ENCODE measurements at regions not wholly inside any gene's neighbourhood (a gene's known extent, or its start where the extent isn't known, plus 50 kb on each side); places are given as distances from the start of the nearest gene placed in this dataset.
"Not testable (repeated sequence)": the region's sequence is repeated elsewhere in the genome, so short reads cannot be mapped to it uniquely, and the experiment has no call there.

GRCh38 chr18:78425019-78425412 is 554.6 kb upstream of the SALL3 start:
- Histone ChIP-seq H3K4me3 (ENCODE audit: low read depth in 1 of 2, low read length in 2 of 2) (no peak overlapping the region), H3K27ac (ENCODE audit: low read depth in 2 of 2, low read length in 1 of 2) (no peak overlapping the region), H3K27me3 (ENCODE audit: control insufficient read depth in 1 of 2, insufficient read depth in 2 of 2, low read length in 2 of 2) (no peaks in the 10 kb centered on the region), H3K36me3 (ENCODE audit: control insufficient read depth in 2 of 2, insufficient read depth in 2 of 2, low read length in 1 of 2) (no peaks in the 10 kb centered on the region), H3K9me3 (ENCODE audit: control insufficient read depth in 2 of 2, insufficient read depth in 1 of 2, low read depth in 1 of 2, low read length in 1 of 2) (peaks cover 0 to 2% of the 10 kb centered on the region in 2 donors), H3K4me1 (ENCODE audit: control insufficient read depth in 2 of 2, insufficient read depth in 2 of 2, low read length in 1 of 2) (peaks cover 0 to 3% of the 10 kb centered on the region in 2 donors)
- 70 to 80% methylated on average over 2 of the region's 2 CpGs for WGBS, 2 donors

GRCh38 chr18:78427081-78427480 is 552.5 kb upstream of the SALL3 start:
- 94 to 95% methylated on average over 12 of the region's 12 CpGs for WGBS, 2 donors

GRCh38 chr18:78429127-78430108 is 550.2 kb upstream of the SALL3 start:
- Histone ChIP-seq H3K27ac (ENCODE audit: low read depth in 2 of 2, low read length in 1 of 2) (no peak overlapping the region), H3K4me3 (ENCODE audit: low read depth in 1 of 2, low read length in 2 of 2) (no peak overlapping the region), H3K9me3 (ENCODE audit: control insufficient read depth in 2 of 2, insufficient read depth in 1 of 2, low read depth in 1 of 2, low read length in 1 of 2) (no peaks in the 10 kb centered on the region), H3K27me3 (ENCODE audit: control insufficient read depth in 1 of 2, insufficient read depth in 2 of 2, low read length in 2 of 2) (no peaks in the 10 kb centered on the region), H3K4me1 (ENCODE audit: control insufficient read depth in 2 of 2, insufficient read depth in 2 of 2, low read length in 1 of 2) (peaks cover 0 to 3% of the 10 kb centered on the region in 2 donors), H3K36me3 (ENCODE audit: control insufficient read depth in 2 of 2, insufficient read depth in 2 of 2, low read length in 1 of 2) (no peaks in the 10 kb centered on the region)
- 94% methylated on average over 46 to 54 of the region's 54 CpGs for WGBS, 2 donors

More at GRCh38 chr18:78427081-78427480, 552.5 kb upstream of the SALL3 start:
- Histone ChIP-seq H3K27ac (ENCODE audit: low read depth in 2 of 2, low read length in 1 of 2) (no peak overlapping the region), H3K4me3 (ENCODE audit: low read depth in 1 of 2, low read length in 2 of 2) (no peak overlapping the region), H3K36me3 (ENCODE audit: control insufficient read depth in 2 of 2, insufficient read depth in 2 of 2, low read length in 1 of 2) (no peaks in the 10 kb centered on the region), H3K9me3 (ENCODE audit: control insufficient read depth in 2 of 2, insufficient read depth in 1 of 2, low read depth in 1 of 2, low read length in 1 of 2) (no peaks in the 10 kb centered on the region), H3K4me1 (ENCODE audit: control insufficient read depth in 2 of 2, insufficient read depth in 2 of 2, low read length in 1 of 2) (peaks cover 0 to 3% of the 10 kb centered on the region in 2 donors), H3K27me3 (ENCODE audit: control insufficient read depth in 1 of 2, insufficient read depth in 2 of 2, low read length in 2 of 2) (no peaks in the 10 kb centered on the region)

GRCh38 chr18:78430131-78430758 is 549.4 kb upstream of the SALL3 start:
- WGBS, 2 donors = 92 to 94% methylated on average over 28 of the region's 28 CpGs
- no peaks in the 10 kb centered on the region for H3K36me3 ChIP-seq (ENCODE audit: control insufficient read depth in 2 of 2, insufficient read depth in 2 of 2, low read length in 1 of 2)
- no peak overlapping the region for H3K27ac ChIP-seq (ENCODE audit: low read depth in 2 of 2, low read length in 1 of 2)
- no peak overlapping the region for H3K4me3 ChIP-seq (ENCODE audit: low read depth in 1 of 2, low read length in 2 of 2)
- H3K4me1 ChIP-seq (ENCODE audit: control insufficient read depth in 2 of 2, insufficient read depth in 2 of 2, low read length in 1 of 2) = peaks cover 0 to 3% of the 10 kb centered on the region in 2 donors
- H3K9me3 ChIP-seq (ENCODE audit: control insufficient read depth in 2 of 2, insufficient read depth in 1 of 2, low read depth in 1 of 2, low read length in 1 of 2) = no peaks in the 10 kb centered on the region
- no peaks in the 10 kb centered on the region for H3K27me3 ChIP-seq (ENCODE audit: control insufficient read depth in 1 of 2, insufficient read depth in 2 of 2, low read length in 2 of 2)

- no peaks in the 10 kb centered on the region for H3K36me3 ChIP-seq (ENCODE audit: control insufficient read depth in 2 of 2, insufficient read depth in 2 of 2, low read length in 1 of 2)
These were observed 548.0 kb upstream of the SALL3 start for GRCh38 chr18:78431606-78432005.

GRCh38 chr18:78433562-78433961 is 546.1 kb upstream of the SALL3 start:
- H3K27me3 ChIP-seq (ENCODE audit: control insufficient read depth in 1 of 2, insufficient read depth in 2 of 2, low read length in 2 of 2) = no peaks in the 10 kb centered on the region
- WGBS, 2 donors = 79 to 87% methylated on average over 9 of the region's 9 CpGs
- H3K27ac ChIP-seq (ENCODE audit: low read depth in 2 of 2, low read length in 1 of 2) = no peak overlapping the region
- H3K4me3 ChIP-seq (ENCODE audit: low read depth in 1 of 2, low read length in 2 of 2) = no peak overlapping the region
- peaks cover 0 to 3% of the 10 kb centered on the region in 2 donors for H3K9me3 ChIP-seq (ENCODE audit: control insufficient read depth in 2 of 2, insufficient read depth in 1 of 2, low read depth in 1 of 2, low read length in 1 of 2)
- H3K4me1 ChIP-seq (ENCODE audit: control insufficient read depth in 2 of 2, insufficient read depth in 2 of 2, low read length in 1 of 2) = no peaks in the 10 kb centered on the region
- H3K36me3 ChIP-seq (ENCODE audit: control insufficient read depth in 2 of 2, insufficient read depth in 2 of 2, low read length in 1 of 2) = no peaks in the 10 kb centered on the region

More at GRCh38 chr18:78431606-78432005, 548.0 kb upstream of the SALL3 start:
- H3K27me3 ChIP-seq (ENCODE audit: control insufficient read depth in 1 of 2, insufficient read depth in 2 of 2, low read length in 2 of 2) = no peaks in the 10 kb centered on the region
- WGBS, 2 donors = 78 to 79% methylated on average over 13 of the region's 13 CpGs
- H3K9me3 ChIP-seq (ENCODE audit: control insufficient read depth in 2 of 2, insufficient read depth in 1 of 2, low read depth in 1 of 2, low read length in 1 of 2) = no peaks in the 10 kb centered on the region
- no peak overlapping the region for H3K27ac ChIP-seq (ENCODE audit: low read depth in 2 of 2, low read length in 1 of 2)
- H3K4me1 ChIP-seq (ENCODE audit: control insufficient read depth in 2 of 2, insufficient read depth in 2 of 2, low read length in 1 of 2) = no peaks in the 10 kb centered on the region
- H3K4me3 ChIP-seq (ENCODE audit: low read depth in 1 of 2, low read length in 2 of 2) = no peak overlapping the region

- Histone ChIP-seq H3K4me3 (ENCODE audit: low read depth in 1 of 2, low read length in 2 of 2) (no peak overlapping the region), H3K36me3 (ENCODE audit: control insufficient read depth in 2 of 2, insufficient read depth in 2 of 2, low read length in 1 of 2) (no peaks in the 10 kb centered on the region), H3K27me3 (ENCODE audit: control insufficient read depth in 1 of 2, insufficient read depth in 2 of 2, low read length in 2 of 2) (no peaks in the 10 kb centered on the region), H3K27ac (ENCODE audit: low read depth in 2 of 2, low read length in 1 of 2) (no peak overlapping the region), H3K4me1 (ENCODE audit: control insufficient read depth in 2 of 2, insufficient read depth in 2 of 2, low read length in 1 of 2) (no peaks in the 10 kb centered on the region), H3K9me3 (ENCODE audit: control insufficient read depth in 2 of 2, insufficient read depth in 1 of 2, low read depth in 1 of 2, low read length in 1 of 2) (peaks cover 2 to 5% of the 10 kb centered on the region in 2 donors)
- 75 to 77% methylated on average over 8 of the region's 8 CpGs for WGBS, 2 donors
These were observed 543.5 kb upstream of the SALL3 start for GRCh38 chr18:78436110-78436509.

GRCh38 chr18:78438235-78438634 is 541.4 kb upstream of the SALL3 start:
- H3K36me3 ChIP-seq (ENCODE audit: control insufficient read depth in 2 of 2, insufficient read depth in 2 of 2, low read length in 1 of 2); H3K27me3 ChIP-seq (ENCODE audit: control insufficient read depth in 1 of 2, insufficient read depth in 2 of 2, low read length in 2 of 2); H3K4me1 ChIP-seq (ENCODE audit: control insufficient read depth in 2 of 2, insufficient read depth in 2 of 2, low read length in 1 of 2); H3K4me3 ChIP-seq (ENCODE audit: low read depth in 1 of 2, low read length in 2 of 2); H3K9me3 ChIP-seq (ENCODE audit: control insufficient read depth in 2 of 2, insufficient read depth in 1 of 2, low read depth in 1 of 2, low read length in 1 of 2); H3K27ac ChIP-seq (ENCODE audit: low read depth in 2 of 2, low read length in 1 of 2): not testable (repeated sequence)
- 88% methylated on average over 13 of the region's 13 CpGs for WGBS, 2 donors

- 89 to 92% methylated on average over 12 of the region's 12 CpGs for WGBS, 2 donors
- H3K27ac ChIP-seq (ENCODE audit: low read depth in 2 of 2, low read length in 1 of 2) = no peak overlapping the region
These were observed 533.7 kb upstream of the SALL3 start for GRCh38 chr18:78445880-78446279.

More at GRCh38 chr18:78445880-78446279, 533.7 kb upstream of the SALL3 start:
- peaks cover 0 to 2% of the 10 kb centered on the region in 2 donors for H3K4me1 ChIP-seq (ENCODE audit: control insufficient read depth in 2 of 2, insufficient read depth in 2 of 2, low read length in 1 of 2)
- H3K4me3 ChIP-seq (ENCODE audit: low read depth in 1 of 2, low read length in 2 of 2) = no peak overlapping the region
- no peaks in the 10 kb centered on the region for H3K36me3 ChIP-seq (ENCODE audit: control insufficient read depth in 2 of 2, insufficient read depth in 2 of 2, low read length in 1 of 2)
- peaks cover 0 to 3% of the 10 kb centered on the region in 2 donors for H3K9me3 ChIP-seq (ENCODE audit: control insufficient read depth in 2 of 2, insufficient read depth in 1 of 2, low read depth in 1 of 2, low read length in 1 of 2)
- no peaks in the 10 kb centered on the region for H3K27me3 ChIP-seq (ENCODE audit: control insufficient read depth in 1 of 2, insufficient read depth in 2 of 2, low read length in 2 of 2)
